NCI-H460 (cell line): ENCODE measurements at regions not wholly inside any gene's neighbourhood (a gene's known extent, or its start where the extent isn't known, plus 50 kb on each side); places are given as distances from the start of the nearest gene placed in this dataset.
"Not testable (repeated sequence)": the region's sequence is repeated elsewhere in the genome, so short reads cannot be mapped to it uniquely, and the experiment has no call there.

Experiments used
- DNase-seq: peaks from one replicate; pipeline ENCODE4 v3.0.0-alpha.2; 2016; ENCODE audit warnings: low read depth; ENCODE audit errors: extremely low read depth

DNA sequence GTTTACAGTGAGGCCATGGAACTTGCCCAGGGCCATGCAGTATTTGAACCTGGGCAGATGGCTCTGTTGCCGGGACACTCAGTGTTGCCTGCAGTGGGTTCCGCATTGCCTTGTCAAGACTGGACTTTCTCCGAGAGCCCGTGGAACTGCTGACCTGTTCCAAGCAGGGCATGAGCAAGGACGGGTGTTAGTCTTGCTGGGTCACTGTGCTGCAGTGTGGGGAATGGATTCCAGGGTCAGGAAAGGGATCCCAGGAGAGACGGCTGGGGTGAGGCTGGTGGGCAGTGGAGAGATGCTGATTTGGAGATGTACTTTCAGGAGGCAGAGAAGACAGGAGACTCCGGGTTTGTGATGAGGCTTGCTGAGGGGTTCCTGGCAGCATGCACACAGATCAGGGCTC, 348.7 kb upstream of the HS6ST1 start:
- no peak for DNase-seq

DNA sequence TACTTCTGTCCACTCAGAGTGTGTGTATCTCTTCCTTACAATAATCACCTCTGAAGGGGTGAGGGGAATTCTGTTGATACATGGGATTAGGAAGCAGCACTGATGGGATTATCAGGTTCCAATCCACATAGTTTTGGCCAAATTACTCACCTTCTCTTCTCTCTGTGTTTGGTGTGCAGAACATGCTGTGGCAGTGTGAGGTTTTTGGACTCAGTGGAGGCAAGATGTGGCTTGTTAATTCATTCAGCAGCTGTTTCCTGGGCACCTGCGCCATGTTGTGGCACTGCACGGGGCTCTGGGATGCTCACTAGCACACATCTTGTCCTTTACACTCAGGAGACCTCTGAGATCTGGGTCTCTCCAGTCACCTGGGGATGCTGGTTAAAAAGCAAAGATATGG, 350.3 kb upstream of the HS6ST1 start:
- no peak for DNase-seq

DNA sequence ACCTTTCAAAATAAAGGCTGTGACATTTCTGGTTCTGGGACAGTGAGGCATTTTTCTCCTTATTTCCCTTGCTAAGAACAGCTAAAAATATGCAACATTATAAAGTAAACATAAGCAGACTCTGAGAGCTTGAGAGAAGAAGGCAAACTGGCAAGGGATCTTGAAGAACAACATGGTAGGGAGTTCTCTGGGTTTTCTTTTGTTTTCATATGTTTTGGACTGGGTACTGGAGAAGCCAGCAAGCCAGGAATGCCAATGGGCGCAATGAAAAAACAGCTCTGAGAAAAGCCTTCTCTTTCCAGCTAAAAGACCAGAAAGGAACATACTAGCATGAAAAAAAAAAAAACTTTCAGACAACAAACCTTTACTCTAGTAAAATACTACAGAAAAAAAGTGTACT, 351.4 kb upstream of the HS6ST1 start:
- DNase-seq: no peak

DNA sequence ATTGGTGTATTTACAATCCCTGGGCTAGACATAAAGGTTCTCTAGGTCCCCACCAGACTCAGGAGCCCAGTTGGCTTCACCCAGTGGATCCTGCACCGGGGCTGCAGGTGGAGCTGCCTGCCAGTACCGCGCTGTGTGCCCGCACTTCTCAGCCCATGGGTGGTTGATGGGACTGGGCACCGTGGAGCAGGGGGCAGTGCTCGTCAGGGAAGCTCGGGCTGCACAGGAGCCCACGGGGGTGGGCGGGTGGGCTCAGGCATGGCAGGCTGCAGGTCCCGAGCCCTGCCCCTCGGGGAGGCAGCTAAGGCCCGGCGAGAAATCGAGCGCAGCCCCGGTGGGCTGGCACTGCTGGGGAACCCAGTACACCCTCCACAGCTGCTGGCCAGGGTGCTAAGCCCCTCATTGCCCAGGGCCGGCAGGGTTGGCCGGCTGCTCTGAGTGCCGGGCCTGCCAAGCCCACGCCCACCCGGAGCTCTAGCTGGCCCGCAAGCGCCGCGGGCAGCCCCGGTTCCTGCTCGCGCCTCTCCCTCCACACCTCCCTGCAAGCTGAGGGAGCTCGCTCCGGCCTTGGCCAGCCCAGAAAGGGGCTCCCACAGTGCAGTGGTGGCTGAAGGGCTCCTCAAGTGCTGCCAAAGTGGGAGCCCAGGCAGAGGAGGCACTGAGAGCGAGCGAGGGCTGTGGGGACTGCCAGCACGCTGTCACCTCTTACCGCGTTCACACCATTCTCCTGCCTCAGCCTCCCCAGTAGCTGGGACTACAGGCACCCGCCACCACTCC, 353.5 kb upstream of the HS6ST1 start:
- not testable (repeated sequence) for DNase-seq

DNA sequence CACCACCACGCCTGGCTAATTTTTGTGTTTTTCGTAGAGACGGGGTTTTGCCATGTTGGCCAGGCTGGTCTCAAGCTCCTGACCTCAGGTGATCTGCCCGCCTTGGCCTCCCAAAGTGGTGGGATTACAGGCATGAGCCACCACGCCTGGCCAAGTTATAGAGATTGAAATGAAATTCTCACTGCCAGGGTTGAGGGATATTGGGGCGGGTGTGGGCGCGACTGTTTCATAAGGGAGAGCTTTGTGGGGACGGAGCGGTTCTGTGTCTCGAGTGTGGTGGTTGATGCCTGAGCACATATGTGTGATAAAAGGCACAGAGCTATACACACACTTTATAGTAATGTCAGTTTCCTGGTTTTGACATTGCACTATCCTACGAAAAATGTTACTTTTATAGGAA, 361.0 kb upstream of the HS6ST1 start:
- DNase-seq: not testable (repeated sequence)

DNA sequence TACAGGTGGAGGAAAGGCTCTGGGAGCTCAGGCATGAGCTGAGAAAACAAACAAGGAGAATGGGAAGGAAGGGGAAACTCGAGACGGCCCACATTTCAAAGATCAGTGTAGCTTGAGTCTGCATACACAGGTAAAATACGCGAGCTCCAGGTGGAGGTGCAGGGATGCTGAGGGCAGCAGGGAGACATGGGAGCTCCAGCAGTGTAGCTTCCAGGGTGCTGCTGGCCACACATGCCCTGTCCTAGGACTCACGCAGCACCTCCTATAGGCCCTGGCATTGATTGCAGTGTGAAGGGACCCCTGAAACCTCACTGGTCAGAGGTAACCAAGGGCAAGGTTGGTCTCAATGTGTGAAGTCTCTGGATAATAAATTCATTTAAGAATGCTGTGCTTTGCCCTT, 362.8 kb upstream of the HS6ST1 start:
- no peak for DNase-seq

DNA sequence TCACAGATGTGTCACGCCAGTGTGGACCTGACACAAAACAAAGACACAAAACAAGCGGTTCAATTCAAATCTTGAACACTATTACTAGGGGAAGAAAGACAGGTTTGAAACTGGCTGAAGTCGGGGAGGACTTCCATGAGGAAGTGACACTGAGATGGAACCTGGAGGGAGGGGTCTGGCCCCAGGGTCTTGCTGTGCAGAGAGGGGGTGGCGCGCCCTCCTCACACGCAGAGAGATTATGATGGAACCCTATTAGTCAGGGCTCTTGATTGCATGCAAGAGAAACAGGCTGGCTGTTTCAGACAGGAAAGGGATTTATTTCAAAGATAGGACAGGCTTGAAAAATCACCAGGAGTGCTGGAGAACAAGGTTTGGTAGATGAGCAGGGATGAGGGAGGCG, 363.6 kb upstream of the HS6ST1 start:
- DNase-seq: no peak

DNA sequence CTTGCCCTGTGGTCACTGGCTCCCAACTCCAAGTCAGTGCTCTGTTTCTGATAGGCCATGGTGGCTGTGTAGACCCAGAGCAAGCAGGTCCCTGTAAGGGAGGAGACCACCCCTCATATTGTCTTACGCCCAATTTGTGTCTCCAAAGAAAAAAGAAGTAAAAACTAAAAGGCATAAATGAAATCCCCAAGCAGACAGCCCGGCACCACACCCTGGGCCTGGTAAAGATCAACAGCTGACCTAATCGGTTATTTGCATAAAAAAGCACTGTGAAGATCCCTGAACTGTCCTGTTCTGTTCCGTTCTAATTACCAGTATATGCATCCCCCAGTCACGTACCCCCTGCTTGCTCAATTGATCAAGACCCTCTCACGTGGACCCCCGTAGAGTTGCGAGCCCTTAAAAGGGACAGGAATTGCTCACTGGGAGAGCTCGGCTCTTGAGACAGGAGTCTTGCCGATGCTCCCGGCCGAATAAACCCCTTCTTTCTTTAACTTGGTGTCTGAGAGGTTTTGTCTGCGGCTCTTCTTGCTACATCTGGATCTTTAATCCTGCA, 364.1 kb upstream of the HS6ST1 start:
- no peak for DNase-seq

DNA sequence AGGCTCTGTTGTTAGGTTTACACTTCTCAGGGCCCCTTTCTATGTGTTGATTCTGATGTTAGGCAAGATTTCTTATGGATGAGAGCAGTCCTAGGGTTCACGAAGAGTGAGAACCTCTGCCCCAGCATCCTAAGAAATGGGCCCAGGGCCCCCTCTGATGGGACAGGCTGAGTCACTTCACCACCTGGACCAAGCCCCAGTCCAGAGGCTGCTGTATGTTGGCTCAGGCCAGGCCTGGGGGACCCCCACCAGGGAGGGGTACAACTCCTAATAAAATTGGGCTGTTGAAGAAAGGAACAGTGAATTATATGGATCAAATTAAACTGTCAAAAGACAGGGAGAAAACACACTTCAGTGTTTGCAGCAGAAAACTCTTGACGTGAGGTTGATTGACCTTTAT, 365.9 kb upstream of the HS6ST1 start:
- DNase-seq: no peak

DNA sequence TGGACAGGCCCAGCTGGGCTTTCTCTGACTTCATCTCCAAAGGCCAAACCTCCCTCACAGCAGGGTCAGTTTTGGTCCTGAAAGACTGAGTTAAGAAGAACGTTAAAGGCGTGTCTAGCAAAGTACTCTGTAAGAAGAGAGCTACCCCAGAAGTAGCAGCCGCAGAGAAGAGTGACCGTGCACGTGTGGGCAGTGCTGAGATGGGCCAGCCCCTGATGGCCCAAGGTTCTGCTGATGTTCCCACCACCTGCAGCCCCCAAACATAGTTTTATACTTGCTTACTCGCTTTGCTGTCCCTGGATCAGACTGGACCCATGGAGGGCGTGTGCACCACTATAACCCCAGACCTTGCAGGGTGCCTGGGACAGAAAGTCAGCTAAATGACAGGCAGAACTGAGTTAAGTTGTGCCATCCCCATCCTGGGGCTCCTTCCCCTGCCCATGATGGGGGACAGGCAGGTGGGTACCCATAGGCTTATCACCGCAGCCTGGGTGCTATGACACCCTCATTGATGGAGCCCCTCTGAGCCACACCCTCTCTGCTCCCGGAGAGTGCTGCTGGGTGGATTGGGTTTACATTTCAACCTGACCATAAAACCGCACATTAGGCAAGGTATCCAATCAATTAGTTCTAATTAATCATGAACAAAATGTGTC, 367.3 kb upstream of the HS6ST1 start:
- no peak for DNase-seq

DNA sequence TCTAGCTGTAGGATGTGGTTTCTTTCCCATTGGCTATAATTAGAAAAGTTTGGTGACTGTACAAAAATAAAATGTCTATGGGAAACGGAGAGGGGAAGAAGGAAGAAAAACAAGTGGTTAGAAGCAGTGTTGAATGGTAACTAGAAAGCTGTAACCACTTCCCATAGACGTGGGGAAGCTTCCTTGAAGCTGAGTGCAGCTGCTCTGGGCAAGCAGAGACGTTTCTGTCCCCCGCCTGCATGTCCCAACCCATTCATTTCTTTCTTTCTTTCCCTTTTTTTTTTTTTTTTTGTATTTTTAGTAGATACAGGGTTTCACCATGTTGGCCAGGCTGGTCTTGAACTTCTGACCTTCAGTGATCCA, 367.8 kb upstream of the HS6ST1 start:
- no peak for DNase-seq

DNA sequence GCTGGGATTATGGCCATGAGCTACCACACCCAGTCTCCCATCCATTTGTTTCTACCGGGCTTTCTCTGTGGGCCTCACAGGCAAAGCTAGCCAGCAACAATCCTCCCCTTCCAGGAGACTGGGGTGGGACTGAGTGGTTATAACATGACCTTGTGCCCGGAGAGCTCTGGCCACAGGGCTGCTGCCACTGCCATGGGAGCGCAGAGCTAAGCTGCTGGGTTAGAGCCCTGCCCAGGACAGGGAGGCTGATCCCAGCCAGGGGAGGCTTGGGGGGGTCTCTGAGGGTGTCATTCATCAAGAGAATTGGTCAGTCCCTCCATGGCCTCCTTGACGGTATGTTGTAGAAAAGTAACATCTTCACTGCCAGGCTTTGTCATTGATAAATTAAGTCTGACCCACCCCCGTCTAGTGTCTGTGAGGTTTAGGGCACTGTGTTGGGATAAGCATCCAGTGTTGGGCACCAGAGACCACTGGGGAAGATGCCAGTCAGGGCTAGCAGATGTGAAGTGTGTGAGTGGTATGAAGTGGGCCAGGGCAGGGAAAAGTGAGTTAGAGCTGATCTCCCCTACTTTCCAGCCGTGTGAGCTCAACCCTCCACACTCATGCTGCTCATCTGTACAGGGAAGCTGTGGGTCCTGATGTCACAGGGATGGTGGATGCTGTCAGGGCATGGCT, 368.4 kb upstream of the HS6ST1 start:
- no peak for DNase-seq

DNA sequence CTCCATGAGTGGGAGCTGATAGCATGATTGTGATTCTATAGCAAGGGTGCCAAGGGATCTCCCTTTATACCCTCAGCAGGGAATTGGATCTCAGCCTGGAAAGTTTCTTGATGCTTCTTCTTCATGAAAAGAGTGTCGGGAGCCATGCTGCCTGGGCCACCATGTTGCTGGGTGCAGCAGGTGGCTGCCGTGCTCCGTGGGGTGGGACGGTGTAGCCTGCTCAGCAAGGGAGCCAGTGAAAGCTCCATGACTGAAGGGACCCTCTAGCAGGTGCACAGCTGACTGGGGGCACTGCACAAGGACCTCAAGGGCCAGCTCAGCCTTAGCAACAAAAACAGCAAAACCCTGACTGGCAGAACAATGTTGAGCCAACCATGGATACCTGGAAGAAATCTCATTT, 368.9 kb upstream of the HS6ST1 start:
- DNase-seq: no peak

DNA sequence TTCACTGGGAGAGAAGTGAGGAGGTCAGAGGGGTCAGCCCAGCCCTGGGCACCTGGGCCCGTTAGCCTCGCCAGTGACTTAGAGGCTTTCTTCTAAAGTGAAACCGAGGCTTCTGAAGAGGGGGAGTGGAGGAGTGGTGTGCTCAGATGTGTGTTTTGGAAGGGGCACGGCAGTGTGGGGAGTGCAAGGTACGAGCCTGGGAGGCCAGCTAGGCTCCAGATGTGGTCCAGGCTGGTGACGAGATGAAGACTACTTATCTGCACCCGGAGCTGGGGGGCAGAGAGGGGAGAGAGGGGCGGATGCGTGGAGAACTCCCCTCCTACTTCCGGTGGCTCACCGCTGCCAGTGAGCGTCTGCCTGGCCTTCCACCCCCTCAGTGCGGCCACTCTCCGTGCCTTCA, 371.3 kb upstream of the HS6ST1 start:
- DNase-seq: no peak

DNA sequence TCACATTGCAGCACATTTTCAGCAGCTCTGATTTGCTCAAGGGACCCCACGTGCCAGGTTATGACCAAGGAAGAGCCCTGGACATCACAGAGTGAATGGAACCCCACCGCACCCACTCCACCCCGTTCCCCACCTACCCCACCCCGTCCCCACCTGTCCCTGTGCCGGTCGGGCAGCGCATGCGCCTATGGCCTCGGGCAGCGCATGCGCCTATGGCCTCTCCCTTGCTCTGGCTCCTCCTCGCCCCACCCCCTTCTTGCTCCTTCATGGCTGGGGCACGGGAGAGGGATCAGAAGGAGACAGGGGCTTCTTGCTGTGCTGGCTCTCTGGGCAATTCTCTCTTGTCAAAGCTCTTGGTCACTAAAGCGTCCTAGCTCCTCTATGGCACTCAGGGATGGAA, 371.8 kb upstream of the HS6ST1 start:
- no peak for DNase-seq

DNA sequence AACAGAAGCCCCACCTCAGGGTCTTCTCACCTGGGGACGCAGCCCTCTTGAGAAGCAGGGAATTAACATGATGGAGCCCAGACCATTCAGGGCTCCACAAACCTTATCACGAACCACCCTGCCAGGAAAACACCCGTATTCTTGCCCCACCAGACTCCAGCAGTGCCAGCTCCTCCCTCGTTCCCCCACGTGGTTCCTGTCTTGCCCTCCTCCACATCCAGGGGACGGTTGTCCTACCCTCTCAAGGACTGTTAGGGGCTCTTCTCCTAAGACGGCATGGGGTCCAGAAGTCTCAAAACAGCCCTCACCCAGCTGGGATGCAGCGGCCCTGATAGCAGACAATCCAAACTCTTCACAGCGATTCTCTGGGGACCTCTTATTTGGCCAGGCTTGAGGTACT, 372.2 kb upstream of the HS6ST1 start:
- DNase-seq: no peak

DNA sequence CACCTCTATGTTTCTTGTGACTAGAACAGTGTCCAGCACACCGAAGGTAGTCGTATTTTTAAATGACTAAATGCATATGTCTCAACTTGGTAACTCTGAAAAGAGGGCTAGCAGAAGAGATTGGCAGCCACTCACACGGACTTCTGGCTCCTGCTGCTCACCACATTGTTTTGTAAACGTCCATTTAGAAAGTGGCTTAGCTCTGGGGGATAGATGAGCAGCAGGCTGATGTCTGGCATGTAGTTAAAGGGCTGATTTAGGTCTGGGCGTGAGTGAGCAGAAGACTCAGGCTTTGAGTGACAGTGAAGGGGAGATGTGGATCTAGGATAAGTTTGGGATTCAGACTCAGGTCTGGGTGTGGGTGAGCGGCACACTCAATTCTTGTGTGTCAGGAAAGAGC, 372.9 kb upstream of the HS6ST1 start:
- no peak for DNase-seq

DNA sequence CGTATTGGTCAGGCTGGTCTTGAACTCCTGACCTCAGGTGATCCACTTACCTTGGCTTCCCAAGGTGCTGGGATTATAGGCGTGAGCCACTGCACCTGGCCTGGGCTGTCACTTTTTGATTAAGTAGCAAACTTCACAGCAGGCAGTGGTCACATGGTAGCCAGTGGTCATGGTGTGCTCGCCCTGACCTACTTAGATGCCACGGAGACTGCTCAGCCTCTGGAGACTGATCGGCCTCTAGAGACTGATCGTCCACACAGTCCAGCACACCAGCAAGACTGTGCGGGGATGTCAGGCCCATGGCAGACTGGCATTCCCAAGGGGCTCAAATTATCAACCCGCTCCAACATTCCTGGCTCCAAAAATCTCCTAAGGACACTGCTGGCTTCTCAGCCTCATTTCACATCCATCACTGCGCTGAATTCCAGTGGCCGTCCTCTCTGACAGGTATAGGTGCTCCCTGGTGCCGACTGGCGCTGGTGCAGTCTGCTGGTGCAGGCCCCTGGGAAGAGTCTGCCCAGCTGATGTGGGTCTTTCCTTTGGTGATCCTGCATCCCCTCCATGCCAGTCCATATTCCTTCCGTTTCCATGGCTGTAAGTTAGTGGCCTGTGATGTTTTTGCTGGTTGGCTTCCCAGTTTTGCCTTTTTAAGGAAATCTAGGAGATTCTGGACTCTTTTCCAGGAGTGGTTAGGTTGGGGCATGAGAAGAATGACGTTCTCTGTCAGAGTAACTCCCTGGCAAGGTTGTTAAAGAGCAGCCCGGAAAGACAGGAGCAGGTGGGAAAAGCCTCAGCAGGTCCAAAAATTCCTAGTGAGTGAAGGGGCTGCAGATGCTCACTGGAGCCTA, 374.5 kb upstream of the HS6ST1 start:
- no peak for DNase-seq

DNA sequence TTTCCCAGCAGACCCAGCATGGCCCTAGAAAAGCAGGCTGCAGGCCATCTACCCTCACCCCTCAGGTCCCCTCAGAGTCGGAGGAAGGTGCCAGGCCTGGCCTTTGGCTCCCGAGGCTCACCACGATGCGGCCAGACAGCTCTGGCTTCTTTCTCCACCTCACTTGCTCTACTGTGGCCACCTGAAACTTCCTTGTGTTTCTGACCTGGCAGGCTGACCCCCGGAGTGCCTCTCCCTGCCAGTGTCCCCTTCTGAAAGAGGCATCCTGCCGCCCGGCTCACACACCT, 375.0 kb upstream of the HS6ST1 start:
- no peak for DNase-seq

DNA sequence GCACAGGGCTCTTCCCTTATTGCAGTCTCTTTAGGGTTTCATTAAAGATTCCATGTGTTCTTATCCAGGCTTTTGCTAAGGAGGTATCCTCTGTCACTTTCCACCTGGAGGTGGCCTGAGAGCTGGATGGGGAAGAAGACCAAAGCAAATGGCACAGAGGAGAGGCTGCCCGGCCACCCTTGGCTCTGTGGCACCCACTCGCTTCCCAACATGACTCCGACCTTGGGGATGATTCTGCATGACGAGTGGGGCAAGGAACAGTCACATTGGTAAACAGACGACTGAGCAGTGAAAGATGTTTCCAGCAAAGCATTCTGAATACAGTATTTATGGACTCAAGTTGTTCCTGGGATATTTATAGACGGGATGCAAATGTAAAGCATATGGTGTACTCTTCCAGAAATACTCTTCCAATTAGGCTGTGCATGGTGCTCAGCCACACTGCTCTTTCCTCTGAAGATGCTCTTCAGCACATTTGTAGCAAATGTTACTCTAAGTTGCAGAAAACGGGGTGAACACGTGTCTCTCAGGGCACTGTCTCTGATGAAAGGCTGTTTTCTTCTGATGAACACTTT, 377.1 kb upstream of the HS6ST1 start:
- DNase-seq: no peak

DNA sequence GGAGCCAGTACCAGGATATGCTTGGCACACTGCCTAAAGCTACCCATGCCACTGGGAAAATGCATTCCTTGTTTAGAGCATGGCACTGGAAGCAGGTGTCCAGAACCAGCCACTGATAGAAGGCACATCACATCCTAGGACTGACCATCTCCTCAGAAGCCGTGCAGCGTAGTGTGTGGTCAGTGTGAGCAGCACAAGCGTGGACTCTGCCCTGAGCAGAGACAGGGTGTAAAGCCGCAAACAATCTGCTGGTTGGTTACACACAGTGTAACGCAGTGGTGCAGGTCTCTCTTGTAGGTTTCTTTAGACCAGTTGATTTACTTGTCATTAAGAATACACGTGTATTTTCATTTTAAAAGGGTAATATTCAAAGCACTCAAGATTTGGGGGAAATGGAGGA, 377.8 kb upstream of the HS6ST1 start:
- no peak for DNase-seq
